C4-2B (cell line): ENCODE measurements at regions not wholly inside any gene's neighbourhood (a gene's known extent, or its start where the extent isn't known, plus 50 kb on each side); places are given as distances from the start of the nearest gene placed in this dataset.

Experiments used
- ZFX ChIP-seq: fragments of 450-650 bp; IDR thresholded peaks from 2 replicates; pipeline ENCODE4 v1.6.1; 2017
- TF ChIP-seq, protein P1 (sequence below): fragments of 450-650 bp; conservative IDR thresholded peaks from 2 replicates; pipeline ENCODE4 v1.5.1; 2017; ENCODE audit warnings: mild to moderate bottlenecking

GRCh38 chr5:85769347-85769746 lies 848.4 kb upstream of the COX7C start:
- TF ChIP-seq, protein P1, sequence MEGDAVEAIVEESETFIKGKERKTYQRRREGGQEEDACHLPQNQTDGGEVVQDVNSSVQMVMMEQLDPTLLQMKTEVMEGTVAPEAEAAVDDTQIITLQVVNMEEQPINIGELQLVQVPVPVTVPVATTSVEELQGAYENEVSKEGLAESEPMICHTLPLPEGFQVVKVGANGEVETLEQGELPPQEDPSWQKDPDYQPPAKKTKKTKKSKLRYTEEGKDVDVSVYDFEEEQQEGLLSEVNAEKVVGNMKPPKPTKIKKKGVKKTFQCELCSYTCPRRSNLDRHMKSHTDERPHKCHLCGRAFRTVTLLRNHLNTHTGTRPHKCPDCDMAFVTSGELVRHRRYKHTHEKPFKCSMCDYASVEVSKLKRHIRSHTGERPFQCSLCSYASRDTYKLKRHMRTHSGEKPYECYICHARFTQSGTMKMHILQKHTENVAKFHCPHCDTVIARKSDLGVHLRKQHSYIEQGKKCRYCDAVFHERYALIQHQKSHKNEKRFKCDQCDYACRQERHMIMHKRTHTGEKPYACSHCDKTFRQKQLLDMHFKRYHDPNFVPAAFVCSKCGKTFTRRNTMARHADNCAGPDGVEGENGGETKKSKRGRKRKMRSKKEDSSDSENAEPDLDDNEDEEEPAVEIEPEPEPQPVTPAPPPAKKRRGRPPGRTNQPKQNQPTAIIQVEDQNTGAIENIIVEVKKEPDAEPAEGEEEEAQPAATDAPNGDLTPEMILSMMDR, result no peak
- TF ChIP-seq ZFX, result no peak
